Breast epithelium (tissue), 3 donors: ENCODE measurements at regions not wholly inside any gene's neighbourhood (a gene's known extent, or its start where the extent isn't known, plus 50 kb on each side); places are given as distances from the start of the nearest gene placed in this dataset.

Source experiments
- CTCF ChIP-seq, 3 donors: fragments of 450-650 bp; IDR thresholded peaks; one replicate each; pipeline ENCODE4 v1.5.1; 2016 to 2017; ENCODE audit warnings: antibody characterized with exemption in 3 of 3, mild to moderate bottlenecking in 3 of 3, moderate library complexity in 3 of 3
- POLR2A ChIP-seq: fragments of 450-650 bp; IDR thresholded peaks from one replicate; pipeline ENCODE4 v1.6.1; 2016; ENCODE audit warnings: antibody characterized with exemption, mild to moderate bottlenecking, moderate library complexity
- POLR2AphosphoS5 ChIP-seq, 3 donors: sonication (generic); formaldehyde crosslinking; IDR thresholded peaks; one replicate each; pipeline ENCODE4 v1.6.1; 2017; ENCODE audit warnings: antibody characterized with exemption in 3 of 3

DNA sequence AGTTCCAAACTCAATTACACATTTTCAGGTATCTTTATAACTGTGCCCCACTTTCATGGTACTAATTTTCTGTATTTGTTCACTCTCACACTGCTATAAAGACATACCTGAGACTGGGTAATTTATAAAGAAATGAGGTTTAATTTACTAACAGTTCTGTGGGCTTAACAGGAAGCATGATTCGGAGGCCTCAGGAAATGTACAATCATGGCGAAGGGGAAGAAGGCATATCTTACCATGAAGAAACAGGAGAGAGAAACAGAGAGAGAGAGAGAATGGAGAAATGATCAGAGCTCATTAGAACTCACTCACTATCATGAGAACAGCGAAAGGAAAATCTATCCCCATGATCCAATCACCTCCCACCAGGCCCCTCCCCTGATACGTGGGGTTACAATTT is 874.1 kb upstream of the B3GALT2 start:
- no peak for TF ChIP-seq CTCF (IDR thresholded peaks at IDR 0.05)
- TF ChIP-seq POLR2A = no peak
- no peak for TF ChIP-seq POLR2AphosphoS5 (IDR thresholded peaks at IDR 0.05)
